ENCODE measurements at regions not wholly inside any gene's neighbourhood (a gene's known extent, or its start where the extent isn't known, plus 50 kb on each side); places are given as distances from the start of the nearest gene placed in this dataset.

GRCh38 chr1:221869779-221870178 lies 127.9 kb upstream of the DUSP10 start:
- no peaks in the 10 kb centered on the region for H3K9me3 Mint-ChIP-seq
- Histone ChIP-seq H3K4me2 (ENCODE audit: insufficient read depth, insufficient read length, low read length) (no peak overlapping the region), H3K27ac (ENCODE audit: insufficient read length, low read depth, low read length) (no peak overlapping the region)

More at GRCh38 chr1:221869779-221870178, 127.9 kb upstream of the DUSP10 start:
- no peaks in the 10 kb centered on the region for H3K23me2 ChIP-seq (ENCODE audit: insufficient read length, low read depth, low read length, poor library complexity, severe bottlenecking)
- no peaks in the 10 kb centered on the region for H3K9me3 ChIP-seq (ENCODE audit: control insufficient read depth, low read depth, low read length)
- WGBS (ENCODE audit: extremely low coverage, insufficient read length, low lambda C conversion rate): no CpG with 5 or more reads among the region's 3 CpGs
- H2BK5ac ChIP-seq (ENCODE audit: insufficient read length, low read length): no peak overlapping the region
- H2AK5ac ChIP-seq (ENCODE audit: insufficient read length, low read length): no peak overlapping the region
- no peaks in the 10 kb centered on the region for H3K4me1 ChIP-seq (ENCODE audit: insufficient read depth, low read length)
- H3K14ac ChIP-seq (ENCODE audit: insufficient read depth, low read length): no peak overlapping the region
- no peak overlapping the region for H2BK120ac ChIP-seq (ENCODE audit: low read depth, low read length, poor library complexity, severe bottlenecking)
- no peak overlapping the region for H3K27ac Mint-ChIP-seq
- no peak for TF ChIP-seq CTCF (conservative IDR thresholded peaks at IDR 0.05)
- H2BK20ac ChIP-seq (ENCODE audit: low read depth, low read length, poor library complexity, severe bottlenecking): no peak overlapping the region
- no peak overlapping the region for H2BK12ac ChIP-seq (ENCODE audit: insufficient read length, low read depth, low read length)
- no peak overlapping the region for H2AFZ ChIP-seq (ENCODE audit: low read length)
- no peak overlapping the region for H3K56ac ChIP-seq (ENCODE audit: insufficient read length, low read depth, low read length)
- no peak overlapping the region for H3K23ac ChIP-seq (ENCODE audit: insufficient read length, low read depth, low read length)
- H3K18ac ChIP-seq (ENCODE audit: insufficient read length, low read depth, low read length): no peak overlapping the region
- no peaks in the 10 kb centered on the region for H4K20me1 ChIP-seq (ENCODE audit: control insufficient read depth, insufficient read depth, insufficient read length)
- no peak overlapping the region for H4K91ac ChIP-seq (ENCODE audit: insufficient read length, low read depth, low read length)
- no peaks in the 10 kb centered on the region for H3K27me3 Mint-ChIP-seq (ENCODE audit: low read depth)
- no peaks in the 10 kb centered on the region for H3K27me3 ChIP-seq (ENCODE audit: insufficient read depth, low read length)
- H3K4ac ChIP-seq (ENCODE audit: low read depth, low read length): no peak overlapping the region
- H3K36me3 Mint-ChIP-seq (ENCODE audit: insufficient read depth in 1 of 3, low read depth in 3 of 3): no peaks in the 10 kb centered on the region; a peak in 1 of 7 replicates
- no peak overlapping the region for H3K4me3 Mint-ChIP-seq
- no peak overlapping the region for H3K9ac ChIP-seq (ENCODE audit: extremely low read depth, insufficient read length, low read length)
- H4K8ac ChIP-seq (replicated peaks; ENCODE audit: insufficient read length, low read depth, low read length): no peak overlapping the region
- H3K79me2 ChIP-seq (ENCODE audit: insufficient read depth, low read length): no peaks in the 10 kb centered on the region
- peaks cover 0 to 2% of the 10 kb centered on the region in 2 experiments; a peak in 1 of 4 replicates for H3K4me1 Mint-ChIP-seq
- no peaks in the 10 kb centered on the region for H3K79me1 ChIP-seq (ENCODE audit: insufficient read depth, low read depth, low read length, poor library complexity, severe bottlenecking)
- DNase-seq: no peak
- no peak overlapping the region for H3T11ph ChIP-seq (ENCODE audit: low read length)
- H4K5ac ChIP-seq (ENCODE audit: insufficient read length, low read depth, low read length): no peak overlapping the region
- H2BK15ac ChIP-seq (ENCODE audit: low read depth, low read length): no peak overlapping the region
